Adrenal gland (tissue), 9 donors: ENCODE measurements at regions not wholly inside any gene's neighbourhood (a gene's known extent, or its start where the extent isn't known, plus 50 kb on each side); places are given as distances from the start of the nearest gene placed in this dataset.

Experiments used
- DNase-seq, 7 donors: peaks; one replicate each; pipeline ENCODE4 v3.0.0-alpha.2; 2019 to 2020
- H3K27ac ChIP-seq, 5 donors: fragments of 200-600 bp; sonication (generic) in 4 of 5; 1 replicate in 3 of 5; 2 replicates in 2 of 5; pipeline versions ENCODE4 v1.5.1 to v1.8.0; 2016 to 2020; ENCODE audit warnings: mild to moderate bottlenecking in 1 of 5
- H3K27me3 ChIP-seq: fragments of 200-600 bp; 2 replicates; pipeline ENCODE4 v1.8.0; 2021
- H3K36me3 ChIP-seq, 2 donors: fragments of 200-600 bp; replicated peaks in 1 of 2; 1 replicate in 1 of 2; 2 replicates in 1 of 2; pipeline versions ENCODE4 v1.5.1 to v1.8.0; 2018 to 2022
- H3K4me1 ChIP-seq, 2 donors: fragments of 200-600 bp; replicated peaks in 1 of 2; 1 replicate in 1 of 2; 2 replicates in 1 of 2; pipeline versions ENCODE4 v1.5.1 to v1.8.0; 2018 to 2021
- H3K4me3 ChIP-seq, 4 donors: fragments of 200-600 bp; sonication (generic) in 3 of 4; one replicate each; pipeline ENCODE4 v1.5.1; 2016 to 2018
- H3K9me3 ChIP-seq, 3 donors: fragments of 200-600 bp; sonication (generic) in 1 of 3; replicated peaks in 1 of 3; 1 replicate in 2 of 3; 2 replicates in 1 of 3; pipeline versions ENCODE4 v1.5.1 to v1.8.0; 2016 to 2021
- POLR2A ChIP-seq, 2 donors: fragments of 450-650 bp; IDR thresholded peaks; one replicate each; pipeline ENCODE4 v1.6.1; 2017; ENCODE audit warnings: antibody characterized with exemption in 2 of 2, mild to moderate bottlenecking in 2 of 2, moderate library complexity in 1 of 2
- WGBS, 4 donors: extraction: QIAGEN DNeasy Blood & Tissue Kit in 2 of 4; methylation state at CpG; one replicate each; pipeline versions ENCODE4 v1.1.5 to v1.1.7; 2013 to 2017; 5-methylcytosine and 5-hydroxymethylcytosine counted together
- intact Hi-C, 2 donors: fragments of 100-400 bp; cut with DNase I; formaldehyde crosslinking; loops; one replicate each; pipeline versions ENCODE4 v1.14.1 to v1.15.0; 2022 to 2023
- TF ChIP-seq, protein P1 (sequence below), 6 experiments: fragments of 450-650 bp in 4 of 6; fragments of 200-600 bp in 2 of 6; sonication (generic) in 1 of 6; IDR thresholded peaks; 1 replicate in 5 of 6; 2 replicates in 1 of 6; pipeline versions ENCODE4 v1.5.1 to v1.8.0; 2016 to 2021; ENCODE audit warnings: antibody characterized with exemption in 6 of 6, mild to moderate bottlenecking in 2 of 6, moderate library complexity in 1 of 6
- donor health status: healthy with polysubstance abuse.
- donor health status: Bipolar disorder and iron deficiency.
- donor health status: DM: yes; HTN: yes; CAD: no.
- donor health status: DM: no; HTN: no; CAD: no.
- donor health status: DM: no; HTN: no; CAD: no.

DNA sequence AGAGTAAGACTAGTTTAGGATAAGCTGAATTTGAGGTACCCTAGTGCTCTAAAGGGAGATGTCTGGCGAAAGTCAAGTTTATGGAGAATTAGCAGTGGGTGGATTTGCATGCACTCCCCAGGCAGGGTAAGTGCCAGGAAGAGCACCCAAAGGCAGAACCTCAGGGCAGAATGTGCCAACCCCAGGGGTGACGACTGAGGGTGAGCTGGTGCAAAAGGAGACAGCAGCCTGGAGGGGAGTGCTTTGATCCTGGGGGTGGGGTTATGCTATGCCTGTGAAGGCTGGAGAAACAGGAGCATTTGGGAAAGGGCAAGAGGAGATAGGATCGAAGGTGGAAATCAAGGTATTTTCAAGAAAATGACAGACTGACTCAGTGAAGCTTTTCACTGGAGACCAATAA is 208.5 kb upstream of the PDE10A start:
- H3K9me3 ChIP-seq, result peaks cover 0 to 9% (median 5%) of the 10 kb centered on the region in 3 donors
- H3K36me3 ChIP-seq, result no peaks in the 10 kb centered on the region
- H3K27ac ChIP-seq, result no peak overlapping the region
- 85 to 90% (median 87%) methylated on average over 3 of the region's 3 CpGs for WGBS, 4 donors
- DNase-seq, result no peak
- H3K4me1 ChIP-seq, result no peaks in the 10 kb centered on the region
- TF ChIP-seq, protein P1, sequence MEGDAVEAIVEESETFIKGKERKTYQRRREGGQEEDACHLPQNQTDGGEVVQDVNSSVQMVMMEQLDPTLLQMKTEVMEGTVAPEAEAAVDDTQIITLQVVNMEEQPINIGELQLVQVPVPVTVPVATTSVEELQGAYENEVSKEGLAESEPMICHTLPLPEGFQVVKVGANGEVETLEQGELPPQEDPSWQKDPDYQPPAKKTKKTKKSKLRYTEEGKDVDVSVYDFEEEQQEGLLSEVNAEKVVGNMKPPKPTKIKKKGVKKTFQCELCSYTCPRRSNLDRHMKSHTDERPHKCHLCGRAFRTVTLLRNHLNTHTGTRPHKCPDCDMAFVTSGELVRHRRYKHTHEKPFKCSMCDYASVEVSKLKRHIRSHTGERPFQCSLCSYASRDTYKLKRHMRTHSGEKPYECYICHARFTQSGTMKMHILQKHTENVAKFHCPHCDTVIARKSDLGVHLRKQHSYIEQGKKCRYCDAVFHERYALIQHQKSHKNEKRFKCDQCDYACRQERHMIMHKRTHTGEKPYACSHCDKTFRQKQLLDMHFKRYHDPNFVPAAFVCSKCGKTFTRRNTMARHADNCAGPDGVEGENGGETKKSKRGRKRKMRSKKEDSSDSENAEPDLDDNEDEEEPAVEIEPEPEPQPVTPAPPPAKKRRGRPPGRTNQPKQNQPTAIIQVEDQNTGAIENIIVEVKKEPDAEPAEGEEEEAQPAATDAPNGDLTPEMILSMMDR (IDR thresholded peaks at IDR 0.05), result no peak
- TF ChIP-seq POLR2A (IDR thresholded peaks at IDR 0.05), result no peak
- H3K27me3 ChIP-seq, result no peaks in the 10 kb centered on the region
- intact Hi-C loops, result no loop called here
- no peak overlapping the region for H3K4me3 ChIP-seq

DNA sequence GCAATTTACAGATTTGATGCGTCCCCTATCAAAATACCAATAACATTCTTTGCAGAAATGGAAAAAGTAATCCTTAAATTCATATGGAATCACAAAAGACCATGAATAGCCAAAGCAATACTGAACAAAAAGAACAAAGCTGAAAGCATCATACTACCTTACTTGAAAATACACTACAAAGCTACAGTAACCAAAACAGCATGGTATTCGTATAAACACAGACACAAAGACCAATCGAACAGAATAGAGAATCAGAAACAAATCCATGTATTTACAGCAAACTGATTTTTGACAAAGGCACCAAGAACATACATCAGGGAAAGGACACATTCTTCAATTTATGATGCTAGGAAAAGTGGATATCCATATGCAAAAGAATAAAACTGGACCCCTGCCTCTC is 206.5 kb upstream of the PDE10A start:
- 88 to 92% (median 91%) methylated on average over 3 of the region's 3 CpGs for WGBS, 4 donors
- intact Hi-C loops, result no loop called here
- no peak overlapping the region for H3K27ac ChIP-seq
- no peaks in the 10 kb centered on the region for H3K27me3 ChIP-seq
- DNase-seq, result no peak
- no peak for TF ChIP-seq POLR2A (IDR thresholded peaks at IDR 0.05)
- TF ChIP-seq, protein P1 (IDR thresholded peaks at IDR 0.05), result no peak
- no peaks in the 10 kb centered on the region for H3K36me3 ChIP-seq
- H3K4me3 ChIP-seq, result no peak overlapping the region
- H3K4me1 ChIP-seq, result no peaks in the 10 kb centered on the region
- H3K9me3 ChIP-seq, result peaks cover 0 to 9% (median 6%) of the 10 kb centered on the region in 3 donors

DNA sequence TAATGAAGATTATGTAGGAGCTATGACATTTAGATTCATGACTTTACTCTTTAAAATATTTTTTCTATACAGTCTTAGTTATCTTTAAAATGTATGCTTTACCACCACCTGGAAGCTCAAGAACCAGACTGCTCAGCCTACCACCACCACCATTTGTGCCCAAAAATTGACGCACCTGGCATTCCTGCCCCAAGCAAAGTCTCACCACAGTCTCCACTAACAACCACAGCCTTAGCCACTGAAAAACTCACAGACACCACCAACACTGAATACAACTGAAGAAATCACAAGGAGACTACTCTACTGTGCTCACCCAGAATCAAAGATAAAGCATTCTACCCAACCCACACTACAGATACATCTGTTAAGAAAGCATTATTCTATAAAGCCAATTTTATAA is 201.9 kb upstream of the PDE10A start:
- no peak for DNase-seq
- TF ChIP-seq, protein P1 (IDR thresholded peaks at IDR 0.05), result no peak
- TF ChIP-seq POLR2A (IDR thresholded peaks at IDR 0.05), result no peak
- intact Hi-C loops, result no loop called here
- H3K27me3 ChIP-seq, result no peaks in the 10 kb centered on the region
- H3K9me3 ChIP-seq, result peaks cover 0 to 8% (median 6%) of the 10 kb centered on the region in 3 donors
- no peaks in the 10 kb centered on the region for H3K4me1 ChIP-seq
- no peaks in the 10 kb centered on the region for H3K36me3 ChIP-seq
- H3K27ac ChIP-seq, result no peak overlapping the region
- WGBS, 4 donors, result 50 to 100% (median 75%) methylated on average over 1 of the region's 1 CpG
- H3K4me3 ChIP-seq, result no peak overlapping the region

DNA sequence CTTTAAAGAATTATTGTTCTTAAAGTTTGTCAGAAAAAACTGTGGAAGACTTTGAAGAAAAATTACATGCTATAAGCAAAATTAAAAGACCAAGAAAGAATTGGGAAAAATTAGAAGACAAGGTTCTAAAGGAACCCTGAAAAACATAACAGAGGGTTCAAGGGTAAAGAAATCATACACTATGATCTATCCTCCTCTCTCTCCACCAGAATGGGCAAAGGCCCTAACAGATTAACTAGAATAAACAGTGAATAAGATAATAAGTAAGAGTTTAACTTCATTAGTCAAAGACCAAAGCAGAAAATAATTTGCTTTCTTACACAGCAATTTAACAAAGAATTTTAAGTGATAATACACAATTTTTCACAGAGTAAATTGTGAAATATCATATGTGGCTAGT is 201.2 kb upstream of the PDE10A start:
- Histone ChIP-seq H3K4me1 (no peaks in the 10 kb centered on the region), H3K27me3 (no peaks in the 10 kb centered on the region), H3K27ac (no peak overlapping the region), H3K36me3 (no peaks in the 10 kb centered on the region), H3K9me3 (peaks cover 0 to 6% (median 1%) of the 10 kb centered on the region in 3 donors), H3K4me3 (no peak overlapping the region)
- no peak for TF ChIP-seq POLR2A (IDR thresholded peaks at IDR 0.05)
- TF ChIP-seq, protein P1 (IDR thresholded peaks at IDR 0.05), result no peak
- DNase-seq, result no peak
- intact Hi-C loops, result no loop called here
